IgD-negative memory B cell (primary cell): ENCODE measurements at regions not wholly inside any gene's neighbourhood (a gene's known extent, or its start where the extent isn't known, plus 50 kb on each side); places are given as distances from the start of the nearest gene placed in this dataset.

Source experiments
- H3K27ac Mint-ChIP-seq, 3 donors: one replicate each; pipeline ENCODE4 v1.8.0; 2020 to 2022; ENCODE audit warnings: mild to moderate bottlenecking in 3 of 3, mixed read lengths in 3 of 3, moderate library complexity in 1 of 3
- H3K27me3 Mint-ChIP-seq: one replicate; pipeline ENCODE4 v1.8.0; 2021; ENCODE audit warnings: mixed read lengths
- H3K36me3 Mint-ChIP-seq: one replicate; pipeline ENCODE4 v1.8.0; 2020; ENCODE audit warnings: mild to moderate bottlenecking, mixed read lengths
- H3K4me1 Mint-ChIP-seq, 3 donors: one replicate each; pipeline ENCODE4 v1.8.0; 2020 to 2022; ENCODE audit warnings: mixed read lengths in 3 of 3, mild to moderate bottlenecking in 1 of 3
- H3K4me3 Mint-ChIP-seq, 4 donors: one replicate each; pipeline ENCODE4 v1.8.0; 2020 to 2022; ENCODE audit warnings: mild to moderate bottlenecking in 4 of 4, mixed read lengths in 4 of 4, moderate library complexity in 3 of 4
- H3K9me3 Mint-ChIP-seq, 3 donors: one replicate each; pipeline ENCODE4 v1.8.0; 2020 to 2021; ENCODE audit warnings: mixed read lengths in 3 of 3, mild to moderate bottlenecking in 1 of 3

DNA sequence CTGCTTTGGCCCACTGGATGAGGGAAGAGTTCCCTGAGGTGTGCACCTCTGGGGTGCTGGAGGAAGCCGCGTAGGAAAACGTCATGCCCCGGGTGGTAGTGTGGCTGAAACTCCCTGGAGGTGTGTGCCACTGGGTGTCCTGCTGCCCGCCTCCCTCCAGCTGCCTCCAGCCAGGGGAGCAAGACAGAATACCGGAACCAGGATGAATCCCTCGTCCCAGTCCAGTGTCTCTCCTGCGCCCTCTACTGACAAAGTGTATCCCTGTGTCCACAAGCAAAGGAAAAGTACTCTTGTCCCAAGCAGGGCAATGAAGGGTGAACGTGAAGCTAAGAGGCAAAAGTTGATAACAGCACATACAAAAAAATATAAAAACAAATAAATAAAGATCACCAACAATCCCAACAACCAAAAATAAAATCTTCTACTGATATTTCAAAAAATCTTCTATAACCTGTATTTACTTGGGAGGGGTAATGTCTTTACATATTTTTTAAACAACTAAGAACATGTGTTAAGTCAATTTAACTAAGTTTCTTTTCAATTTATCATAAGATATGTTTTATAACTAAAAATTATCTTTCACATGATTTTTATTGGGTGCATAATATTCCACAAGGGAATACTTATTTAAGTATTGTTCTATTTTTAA is 437.6 kb downstream of the MAFB start:
- H3K4me3 Mint-ChIP-seq = no peak overlapping the region
- peaks cover 2% of the 10 kb centered on the region for H3K27me3 Mint-ChIP-seq
- no peaks in the 10 kb centered on the region for H3K4me1 Mint-ChIP-seq
- H3K36me3 Mint-ChIP-seq = peaks cover 1% of the 10 kb centered on the region
- no peak overlapping the region for H3K27ac Mint-ChIP-seq
- H3K9me3 Mint-ChIP-seq = peaks cover 0 to 5% (median 3%) of the 10 kb centered on the region in 3 donors

DNA sequence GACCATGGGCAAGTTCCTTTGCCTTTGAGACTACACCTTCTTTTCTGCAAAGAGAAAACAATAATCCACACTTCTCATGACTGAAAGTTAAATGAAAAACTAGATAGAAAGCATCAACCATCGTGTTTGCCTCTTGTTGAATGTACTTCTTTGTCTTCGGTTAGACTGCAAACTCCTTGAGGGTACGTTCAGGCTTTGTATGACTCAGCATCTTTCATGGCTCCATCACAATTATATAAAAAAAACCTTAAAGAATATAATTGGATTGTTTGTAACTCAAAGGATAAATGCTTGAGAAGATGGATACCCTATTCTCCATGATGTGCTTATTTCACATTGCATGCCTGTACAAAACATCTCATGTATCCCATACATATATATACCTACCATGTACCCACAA is 439.2 kb downstream of the MAFB start:
- peaks cover 2% of the 10 kb centered on the region for H3K27me3 Mint-ChIP-seq
- peaks cover 0 to 5% (median 3%) of the 10 kb centered on the region in 3 donors for H3K9me3 Mint-ChIP-seq
- no peaks in the 10 kb centered on the region for H3K4me1 Mint-ChIP-seq
- no peaks in the 10 kb centered on the region for H3K36me3 Mint-ChIP-seq
- H3K27ac Mint-ChIP-seq = no peak overlapping the region
- no peak overlapping the region for H3K4me3 Mint-ChIP-seq

GRCh38 chr20:40245829-40246228 is 443.2 kb downstream of the MAFB start:
- no peaks in the 10 kb centered on the region for H3K36me3 Mint-ChIP-seq

GRCh38 chr20:40244286-40244685 is 444.8 kb downstream of the MAFB start:
- Mint-ChIP-seq H3K4me1 (no peaks in the 10 kb centered on the region), H3K36me3 (no peaks in the 10 kb centered on the region), H3K4me3 (no peak overlapping the region), H3K27ac (no peak overlapping the region), H3K27me3 (peaks cover 6% of the 10 kb centered on the region), H3K9me3 (no peaks in the 10 kb centered on the region)

More at GRCh38 chr20:40245829-40246228, 443.2 kb downstream of the MAFB start:
- Mint-ChIP-seq H3K27me3 (peaks cover 5% of the 10 kb centered on the region), H3K27ac (no peak overlapping the region), H3K4me3 (no peak overlapping the region), H3K9me3 (peaks cover 0 to under 1% (median 0%) of the 10 kb centered on the region in 3 donors), H3K4me1 (no peaks in the 10 kb centered on the region)

- peaks cover 8% of the 10 kb centered on the region for H3K27me3 Mint-ChIP-seq
- H3K4me3 Mint-ChIP-seq = no peak overlapping the region
- no peak overlapping the region for H3K27ac Mint-ChIP-seq
- no peaks in the 10 kb centered on the region for H3K9me3 Mint-ChIP-seq
- peaks cover under 1% of the 10 kb centered on the region for H3K36me3 Mint-ChIP-seq
- H3K4me1 Mint-ChIP-seq = no peaks in the 10 kb centered on the region
These were observed 447.3 kb downstream of the MAFB start for GRCh38 chr20:40241596-40242343.

DNA sequence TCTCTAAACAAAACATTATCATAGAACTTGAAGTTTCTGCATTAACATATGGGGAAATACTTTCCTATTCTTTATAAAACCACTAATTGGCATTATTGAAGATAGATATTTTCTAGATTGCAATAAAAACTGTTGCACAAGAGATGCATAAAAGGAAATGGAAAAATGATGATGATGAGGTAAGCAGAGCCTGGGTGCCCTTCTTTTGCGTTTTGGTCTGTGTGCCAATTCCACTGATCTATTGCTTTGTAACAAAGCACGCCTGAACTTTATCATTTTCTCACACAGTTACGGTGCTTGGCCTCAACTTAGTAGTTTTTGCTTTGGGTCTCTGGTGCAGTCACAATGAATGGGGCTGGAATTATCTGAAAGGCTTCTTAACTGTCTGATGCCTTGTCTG is 450.5 kb downstream of the MAFB start:
- Mint-ChIP-seq H3K27ac (no peak overlapping the region), H3K9me3 (peaks cover 0 to 2% (median 2%) of the 10 kb centered on the region in 3 donors), H3K36me3 (peaks cover 1% of the 10 kb centered on the region), H3K4me3 (no peak overlapping the region), H3K4me1 (no peaks in the 10 kb centered on the region), H3K27me3 (peaks cover 13% of the 10 kb centered on the region)

DNA sequence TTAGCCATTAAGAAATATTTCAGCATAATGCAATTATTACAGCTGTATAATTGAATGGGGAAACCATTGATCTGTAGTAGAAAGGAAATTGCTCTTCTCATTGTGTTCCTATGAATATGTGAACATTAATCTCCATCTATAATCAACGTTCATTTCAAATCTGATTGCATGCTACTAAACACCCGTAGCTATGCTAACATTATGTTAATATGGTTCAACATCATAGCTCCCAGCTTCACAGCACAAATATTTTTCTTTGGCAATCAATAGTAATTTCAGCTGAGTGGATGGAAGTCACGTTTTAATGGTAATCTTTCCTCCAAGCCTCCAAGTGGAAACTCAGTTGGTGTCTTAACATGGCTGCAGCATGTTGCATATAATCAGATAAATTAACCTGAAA is 454.4 kb downstream of the MAFB start:
- Mint-ChIP-seq H3K4me1 (peaks cover 0 to 1% (median 1%) of the 10 kb centered on the region in 3 donors), H3K4me3 (no peak overlapping the region), H3K9me3 (peaks cover 0 to 2% (median 2%) of the 10 kb centered on the region in 3 donors), H3K36me3 (peaks cover 1% of the 10 kb centered on the region), H3K27ac (no peak overlapping the region), H3K27me3 (peaks cover 15% of the 10 kb centered on the region)

DNA sequence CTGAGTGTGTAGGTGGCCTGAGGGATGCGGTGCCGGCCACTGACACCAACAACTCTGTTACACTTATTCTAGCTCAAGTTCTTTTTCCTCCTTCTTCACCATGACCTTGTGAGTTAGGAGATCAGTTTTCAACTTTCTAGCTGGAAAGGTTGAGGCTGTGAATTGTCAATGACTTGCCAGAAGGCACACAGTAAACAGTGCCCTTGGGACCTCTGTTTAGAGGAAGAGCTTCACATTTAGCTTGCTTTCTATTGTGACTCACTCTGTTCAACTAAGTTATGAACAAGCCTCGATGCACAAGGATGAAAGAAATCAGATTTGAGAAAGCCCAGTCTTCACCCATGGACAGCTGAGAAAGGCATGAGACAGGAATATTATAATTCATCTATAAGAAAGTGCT is 455.6 kb downstream of the MAFB start:
- peaks cover 11% of the 10 kb centered on the region for H3K27me3 Mint-ChIP-seq
- H3K4me1 Mint-ChIP-seq = peaks cover 0 to 1% (median 1%) of the 10 kb centered on the region in 3 donors
- H3K4me3 Mint-ChIP-seq = no peak overlapping the region
- H3K9me3 Mint-ChIP-seq = peaks cover 0 to 2% (median 2%) of the 10 kb centered on the region in 3 donors
- H3K36me3 Mint-ChIP-seq = peaks cover 1% of the 10 kb centered on the region
- H3K27ac Mint-ChIP-seq = no peak overlapping the region

- Mint-ChIP-seq H3K27ac (no peak overlapping the region), H3K4me3 (no peak overlapping the region), H3K36me3 (peaks cover 1% of the 10 kb centered on the region), H3K9me3 (peaks cover 0 to 2% (median 2%) of the 10 kb centered on the region in 3 donors), H3K27me3 (peaks cover 11% of the 10 kb centered on the region), H3K4me1 (peaks cover 0 to 1% (median 1%) of the 10 kb centered on the region in 3 donors)
These were observed 456.3 kb downstream of the MAFB start for GRCh38 chr20:40232756-40233155.

GRCh38 chr20:40232273-40232672 is 456.8 kb downstream of the MAFB start:
- peaks cover 11% of the 10 kb centered on the region for H3K27me3 Mint-ChIP-seq
- peaks cover 0 to 1% (median 1%) of the 10 kb centered on the region in 3 donors for H3K4me1 Mint-ChIP-seq
- peaks cover 0 to 2% (median 2%) of the 10 kb centered on the region in 3 donors for H3K9me3 Mint-ChIP-seq
- no peak overlapping the region for H3K4me3 Mint-ChIP-seq
- H3K27ac Mint-ChIP-seq = no peak overlapping the region
- H3K36me3 Mint-ChIP-seq = peaks cover 1% of the 10 kb centered on the region

- H3K9me3 Mint-ChIP-seq = peaks cover 0 to 2% (median 2%) of the 10 kb centered on the region in 3 donors
- H3K27ac Mint-ChIP-seq = no peak overlapping the region
- H3K36me3 Mint-ChIP-seq = no peaks in the 10 kb centered on the region
- peaks cover 0 to 1% (median 1%) of the 10 kb centered on the region in 3 donors for H3K4me1 Mint-ChIP-seq
- H3K27me3 Mint-ChIP-seq = peaks cover 11% of the 10 kb centered on the region
- H3K4me3 Mint-ChIP-seq = no peak overlapping the region
These were observed 458.6 kb downstream of the MAFB start for GRCh38 chr20:40230486-40230885.

GRCh38 chr20:40225596-40225995 is 463.4 kb downstream of the MAFB start:
- no peak overlapping the region for H3K4me3 Mint-ChIP-seq

DNA sequence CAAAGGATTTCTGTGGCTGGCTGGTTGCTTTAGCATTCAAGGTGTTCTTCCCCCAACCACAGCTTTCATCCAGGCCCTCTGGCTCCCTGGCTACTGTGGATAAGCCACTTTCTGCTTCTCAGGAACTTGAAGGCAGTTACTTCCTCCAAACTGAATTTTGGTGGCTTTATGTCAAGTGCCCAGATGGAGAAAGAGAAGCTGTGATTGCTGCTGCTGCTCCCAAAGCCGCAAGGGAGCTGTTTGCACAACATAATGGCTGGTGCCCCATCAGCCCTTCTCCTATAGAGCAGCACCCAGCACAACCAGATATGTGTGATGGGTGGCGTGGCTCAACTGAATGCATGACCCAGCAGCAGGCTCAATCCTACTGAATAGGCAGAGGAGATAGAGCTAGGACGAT is 465.2 kb downstream of the MAFB start:
- no peak overlapping the region for H3K27ac Mint-ChIP-seq

More at GRCh38 chr20:40225596-40225995, 463.4 kb downstream of the MAFB start:
- Mint-ChIP-seq H3K4me1 (peaks cover 0 to 1% (median 0%) of the 10 kb centered on the region in 3 donors), H3K9me3 (no peaks in the 10 kb centered on the region), H3K27me3 (peaks cover 1% of the 10 kb centered on the region), H3K27ac (no peak overlapping the region), H3K36me3 (no peaks in the 10 kb centered on the region)

GRCh38 chr20:40218971-40219370 is 470.1 kb downstream of the MAFB start:
- Mint-ChIP-seq H3K9me3 (no peaks in the 10 kb centered on the region), H3K27me3 (peaks cover 1% of the 10 kb centered on the region), H3K4me1 (no peaks in the 10 kb centered on the region), H3K36me3 (no peaks in the 10 kb centered on the region), H3K4me3 (no peak overlapping the region), H3K27ac (no peak overlapping the region)

More for the DNA sequence above, 465.2 kb downstream of the MAFB start:
- H3K36me3 Mint-ChIP-seq = no peaks in the 10 kb centered on the region
- H3K27me3 Mint-ChIP-seq = peaks cover 1% of the 10 kb centered on the region
- H3K4me3 Mint-ChIP-seq = no peak overlapping the region
- H3K4me1 Mint-ChIP-seq = no peaks in the 10 kb centered on the region
- no peaks in the 10 kb centered on the region for H3K9me3 Mint-ChIP-seq

GRCh38 chr20:40218316-40218969 is 470.6 kb downstream of the MAFB start:
- H3K27me3 Mint-ChIP-seq = peaks cover 1% of the 10 kb centered on the region
- H3K9me3 Mint-ChIP-seq = no peaks in the 10 kb centered on the region
- H3K4me1 Mint-ChIP-seq = no peaks in the 10 kb centered on the region
- H3K27ac Mint-ChIP-seq = no peak overlapping the region
- no peaks in the 10 kb centered on the region for H3K36me3 Mint-ChIP-seq
- H3K4me3 Mint-ChIP-seq = no peak overlapping the region
